Ishikawa (cell line): ENCODE measurements at regions not wholly inside any gene's neighbourhood (a gene's known extent, or its start where the extent isn't known, plus 50 kb on each side); places are given as distances from the start of the nearest gene placed in this dataset.
A peak's percentile ranks its signal among the peaks of the same experiment; 100 is the strongest.

Experiments
- CEBPB ChIP-seq: IDR thresholded peaks from 2 replicates; pipeline ENCODE4 v1.6.1; 2012
- CREB1 ChIP-seq: IDR thresholded peaks from 2 replicates; pipeline ENCODE4 v1.6.1; 2012; ENCODE audit warnings: low read depth
- EGR1 ChIP-seq: IDR thresholded peaks from 2 replicates; pipeline ENCODE4 v1.6.1; 2012
- EP300 ChIP-seq: IDR thresholded peaks from 2 replicates; pipeline ENCODE4 v1.6.1; 2012; ENCODE audit warnings: borderline replicate concordance
- FOXM1 ChIP-seq: IDR thresholded peaks from 2 replicates; pipeline ENCODE4 v1.6.1; 2012; ENCODE audit warnings: low read depth, borderline replicate concordance
- NFIC ChIP-seq: IDR thresholded peaks from 2 replicates; pipeline ENCODE4 v1.6.1; 2012
- RAD21 ChIP-seq: IDR thresholded peaks from 2 replicates; pipeline ENCODE4 v1.6.1; 2012; ENCODE audit warnings: low read depth
- TAF1 ChIP-seq: IDR thresholded peaks from 2 replicates; pipeline ENCODE4 v1.6.1; 2012; ENCODE audit warnings: low read depth, mild to moderate bottlenecking
- TCF12 ChIP-seq: IDR thresholded peaks from 2 replicates; pipeline ENCODE4 v1.6.1; 2012; ENCODE audit warnings: low read depth
- TEAD4 ChIP-seq: IDR thresholded peaks from 2 replicates; pipeline ENCODE4 v1.6.1; 2012
- YY1 ChIP-seq: IDR thresholded peaks from 2 replicates; pipeline ENCODE4 v1.6.1; 2012; ENCODE audit warnings: low read depth
- ZBTB7A ChIP-seq: IDR thresholded peaks from 2 replicates; pipeline ENCODE4 v1.6.1; 2012; ENCODE audit warnings: low read depth
- TF ChIP-seq, protein P1 (sequence below): IDR thresholded peaks from 2 replicates; pipeline ENCODE4 v1.6.1; 2012; ENCODE audit warnings: low read depth, mild to moderate bottlenecking
- TF ChIP-seq, protein P2 (sequence below): IDR thresholded peaks from 2 replicates; pipeline ENCODE4 v1.6.1; 2012
- TF ChIP-seq, protein P3 (sequence below): IDR thresholded peaks from 2 replicates; pipeline ENCODE4 v1.6.1; 2012

DNA sequence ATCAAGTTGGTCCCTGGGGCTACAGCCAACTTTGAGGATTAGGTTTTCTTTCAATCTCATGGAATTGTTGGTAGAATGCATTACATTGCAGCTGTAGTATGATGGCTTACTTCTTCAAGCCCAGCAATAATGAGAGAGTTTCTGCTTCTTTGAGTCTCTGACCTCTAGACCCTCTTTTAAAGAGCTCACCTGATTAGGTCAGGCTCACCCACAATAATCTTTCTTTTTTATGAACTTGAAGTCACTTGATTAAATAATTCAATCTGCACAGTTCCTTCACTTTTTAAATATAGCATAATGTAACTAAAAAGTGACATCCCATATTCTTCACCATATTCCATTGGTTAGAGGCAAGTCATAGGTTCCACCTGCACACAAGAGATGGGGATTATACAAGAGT lies 547.5 kb upstream of the CT83 start:
- TF ChIP-seq, protein P1, sequence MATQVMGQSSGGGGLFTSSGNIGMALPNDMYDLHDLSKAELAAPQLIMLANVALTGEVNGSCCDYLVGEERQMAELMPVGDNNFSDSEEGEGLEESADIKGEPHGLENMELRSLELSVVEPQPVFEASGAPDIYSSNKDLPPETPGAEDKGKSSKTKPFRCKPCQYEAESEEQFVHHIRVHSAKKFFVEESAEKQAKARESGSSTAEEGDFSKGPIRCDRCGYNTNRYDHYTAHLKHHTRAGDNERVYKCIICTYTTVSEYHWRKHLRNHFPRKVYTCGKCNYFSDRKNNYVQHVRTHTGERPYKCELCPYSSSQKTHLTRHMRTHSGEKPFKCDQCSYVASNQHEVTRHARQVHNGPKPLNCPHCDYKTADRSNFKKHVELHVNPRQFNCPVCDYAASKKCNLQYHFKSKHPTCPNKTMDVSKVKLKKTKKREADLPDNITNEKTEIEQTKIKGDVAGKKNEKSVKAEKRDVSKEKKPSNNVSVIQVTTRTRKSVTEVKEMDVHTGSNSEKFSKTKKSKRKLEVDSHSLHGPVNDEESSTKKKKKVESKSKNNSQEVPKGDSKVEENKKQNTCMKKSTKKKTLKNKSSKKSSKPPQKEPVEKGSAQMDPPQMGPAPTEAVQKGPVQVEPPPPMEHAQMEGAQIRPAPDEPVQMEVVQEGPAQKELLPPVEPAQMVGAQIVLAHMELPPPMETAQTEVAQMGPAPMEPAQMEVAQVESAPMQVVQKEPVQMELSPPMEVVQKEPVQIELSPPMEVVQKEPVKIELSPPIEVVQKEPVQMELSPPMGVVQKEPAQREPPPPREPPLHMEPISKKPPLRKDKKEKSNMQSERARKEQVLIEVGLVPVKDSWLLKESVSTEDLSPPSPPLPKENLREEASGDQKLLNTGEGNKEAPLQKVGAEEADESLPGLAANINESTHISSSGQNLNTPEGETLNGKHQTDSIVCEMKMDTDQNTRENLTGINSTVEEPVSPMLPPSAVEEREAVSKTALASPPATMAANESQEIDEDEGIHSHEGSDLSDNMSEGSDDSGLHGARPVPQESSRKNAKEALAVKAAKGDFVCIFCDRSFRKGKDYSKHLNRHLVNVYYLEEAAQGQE: no peak
- TF ChIP-seq, protein P2, sequence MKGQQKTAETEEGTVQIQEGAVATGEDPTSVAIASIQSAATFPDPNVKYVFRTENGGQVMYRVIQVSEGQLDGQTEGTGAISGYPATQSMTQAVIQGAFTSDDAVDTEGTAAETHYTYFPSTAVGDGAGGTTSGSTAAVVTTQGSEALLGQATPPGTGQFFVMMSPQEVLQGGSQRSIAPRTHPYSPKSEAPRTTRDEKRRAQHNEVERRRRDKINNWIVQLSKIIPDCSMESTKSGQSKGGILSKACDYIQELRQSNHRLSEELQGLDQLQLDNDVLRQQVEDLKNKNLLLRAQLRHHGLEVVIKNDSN: no peak

DNA sequence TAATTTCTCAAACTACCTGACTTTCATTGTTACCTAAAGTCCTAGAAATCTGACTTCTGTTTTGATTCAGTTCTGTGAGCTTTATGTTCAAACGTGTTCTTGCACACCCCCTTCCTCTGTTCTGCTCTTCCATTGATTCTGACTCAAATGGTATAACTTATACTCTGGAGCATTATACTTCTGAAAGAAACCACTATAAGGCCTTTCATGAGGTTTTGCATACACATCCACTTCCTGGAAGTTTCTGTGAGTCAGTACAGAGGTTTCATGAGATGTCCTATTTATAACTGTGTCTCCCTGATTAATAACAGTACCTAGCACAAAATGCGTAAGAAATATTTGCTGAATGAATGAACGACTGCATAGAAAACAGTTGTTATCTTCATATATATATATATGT lies 540.2 kb upstream of the CT83 start:
- TF ChIP-seq FOXM1 (no peak), TEAD4 (no peak), TAF1 (no peak), RAD21 (no peak), EP300 (no peak), YY1 (no peak)
- TF ChIP-seq, protein P1: no peak
- TF ChIP-seq, protein P3, sequence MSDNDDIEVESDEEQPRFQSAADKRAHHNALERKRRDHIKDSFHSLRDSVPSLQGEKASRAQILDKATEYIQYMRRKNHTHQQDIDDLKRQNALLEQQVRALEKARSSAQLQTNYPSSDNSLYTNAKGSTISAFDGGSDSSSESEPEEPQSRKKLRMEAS: no peak

DNA sequence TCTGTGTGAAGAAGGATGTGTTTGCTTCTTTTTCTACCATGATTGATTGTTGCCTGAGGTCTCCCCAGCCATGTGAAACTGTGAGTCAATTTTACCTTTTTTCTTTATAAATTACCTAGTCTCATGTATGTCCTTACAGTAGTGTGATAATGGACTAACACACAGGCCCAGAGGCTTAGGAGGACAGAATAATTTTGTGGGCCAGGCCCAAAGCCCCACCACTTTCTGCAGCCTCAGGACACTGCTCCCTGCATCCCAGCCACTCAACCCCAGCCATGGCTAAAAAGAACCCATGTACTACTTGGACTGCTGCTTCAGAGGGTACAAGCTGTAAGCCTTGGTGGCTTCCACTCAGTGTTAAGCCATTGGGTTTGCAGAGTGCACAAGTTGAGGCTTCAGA lies 512.7 kb upstream of the CT83 start:
- TF ChIP-seq YY1 (no peak), CEBPB (no peak), ZBTB7A (no peak), NFIC (no peak), TEAD4 (no peak), CREB1 (no peak), EP300 (no peak), TAF1 (no peak), TCF12 (no peak), FOXM1 (no peak)
- TF ChIP-seq, protein P2: no peak
- TF ChIP-seq, protein P3: no peak
- TF ChIP-seq, protein P1: no peak

DNA sequence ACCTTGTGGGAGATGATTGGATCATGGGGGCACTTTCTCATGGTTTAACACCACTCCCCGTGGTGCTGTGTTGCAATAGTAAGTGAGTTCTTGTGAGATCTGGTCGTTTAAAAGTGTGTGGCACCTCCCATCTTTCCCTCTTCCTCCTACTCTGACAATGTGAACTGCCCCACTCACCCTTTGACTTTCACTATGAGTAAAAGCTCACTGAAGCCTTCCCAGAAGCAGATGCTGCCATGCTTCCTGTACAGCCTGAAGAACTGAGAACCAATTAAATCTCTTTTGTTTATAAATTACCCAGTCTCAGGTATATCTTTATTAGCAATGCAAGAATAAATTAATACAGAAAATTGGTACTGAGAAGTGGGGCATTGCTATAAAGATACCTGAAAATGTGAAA lies 509.6 kb upstream of the CT83 start:
- no peak for TF ChIP-seq CREB1
- no peak for TF ChIP-seq TEAD4
- no peak for TF ChIP-seq RAD21

DNA sequence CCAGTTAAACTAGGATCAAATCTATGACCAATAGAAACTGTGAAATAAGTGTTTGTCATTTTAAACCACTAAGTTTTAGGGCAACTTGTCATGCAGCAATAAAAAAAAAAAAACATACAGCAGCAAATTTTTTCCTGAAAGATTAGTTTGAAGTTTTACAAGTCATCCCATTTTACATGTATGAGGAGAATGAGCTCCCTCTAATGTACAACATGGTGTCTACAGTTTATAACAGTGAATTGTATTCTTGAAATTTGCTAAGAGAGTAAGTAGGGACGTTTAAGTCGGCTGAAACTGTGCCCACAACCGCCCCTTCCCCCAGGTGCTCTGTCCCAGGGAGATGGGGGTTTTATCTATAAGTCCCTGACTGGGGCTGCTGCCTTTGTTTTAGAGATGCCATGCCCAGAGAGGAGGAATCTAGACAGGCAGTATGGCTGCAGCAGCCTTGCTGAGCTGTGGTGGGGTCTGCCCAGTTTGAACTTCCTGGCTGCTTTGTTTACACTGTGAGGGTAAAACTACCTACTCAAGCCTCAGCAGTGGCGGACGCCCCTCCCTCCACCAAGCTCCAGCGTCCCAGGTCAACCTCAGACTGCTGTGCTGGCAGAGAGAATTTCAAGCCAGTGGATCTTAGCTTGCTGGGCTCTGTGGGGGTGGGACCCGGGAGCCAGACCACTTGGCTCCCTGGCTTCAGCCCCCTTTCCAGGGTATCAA lies 499.3 kb upstream of the CT83 start:
- TF ChIP-seq EGR1: no peak
- peak; percentile 27; the same call in 1 of the 2 replicates for TF ChIP-seq RAD21

DNA sequence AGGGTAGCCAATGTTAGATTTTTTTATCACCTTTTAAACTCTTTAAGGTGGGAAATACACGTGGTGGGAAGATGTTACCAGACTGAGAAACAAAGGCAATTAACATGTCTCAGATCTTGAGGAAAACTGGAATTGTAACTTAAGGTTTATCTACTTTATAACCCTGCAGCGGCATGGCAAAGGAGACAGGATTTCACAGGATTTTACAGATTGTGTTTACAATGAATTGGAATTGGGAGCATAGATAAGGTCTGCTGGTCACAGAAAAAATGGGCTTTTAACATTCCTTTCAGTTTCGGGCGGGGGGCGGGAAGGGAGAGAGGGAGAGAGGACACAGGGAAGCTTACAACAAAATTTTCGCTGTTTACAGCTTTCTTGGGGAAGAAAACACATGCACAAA lies 467.5 kb upstream of the CT83 start:
- TF ChIP-seq NFIC (no peak), FOXM1 (no peak), RAD21 (no peak), TCF12 (no peak), ZBTB7A (no peak), TAF1 (no peak)
- TF ChIP-seq, protein P1: no peak
